Breast epithelium (tissue), 3 donors: ENCODE measurements at regions not wholly inside any gene's neighbourhood (a gene's known extent, or its start where the extent isn't known, plus 50 kb on each side); places are given as distances from the start of the nearest gene placed in this dataset.

Source experiments
- CTCF ChIP-seq, 3 donors: fragments of 450-650 bp; IDR thresholded peaks; one replicate each; pipeline ENCODE4 v1.5.1; 2016 to 2017; ENCODE audit warnings: antibody characterized with exemption in 3 of 3, mild to moderate bottlenecking in 3 of 3, moderate library complexity in 3 of 3
- POLR2A ChIP-seq: fragments of 450-650 bp; IDR thresholded peaks from one replicate; pipeline ENCODE4 v1.6.1; 2016; ENCODE audit warnings: antibody characterized with exemption, mild to moderate bottlenecking, moderate library complexity
- POLR2AphosphoS5 ChIP-seq, 3 donors: sonication (generic); formaldehyde crosslinking; IDR thresholded peaks; one replicate each; pipeline ENCODE4 v1.6.1; 2017; ENCODE audit warnings: antibody characterized with exemption in 3 of 3

DNA sequence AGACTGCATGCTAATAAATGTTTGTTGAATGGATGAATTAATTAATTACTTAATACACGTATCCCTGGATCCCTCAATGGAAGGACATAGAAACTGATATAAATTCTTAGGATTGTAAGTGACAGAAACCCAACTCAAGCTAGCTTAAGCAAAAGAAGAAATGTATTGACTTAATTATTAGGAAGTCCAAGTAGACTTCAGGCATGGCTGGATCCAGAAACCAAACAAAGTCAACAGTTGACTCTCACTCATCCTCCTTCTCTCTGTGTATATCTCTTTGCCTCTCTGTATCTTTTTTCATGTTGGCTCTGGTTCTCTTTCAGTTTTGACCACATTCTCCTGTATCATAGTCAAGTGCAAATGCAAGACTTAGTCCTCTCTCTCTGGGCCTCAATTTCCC lies 82.0 kb upstream of the CTNNBL1 start:
- TF ChIP-seq CTCF (IDR thresholded peaks at IDR 0.05) (no peak), POLR2A (no peak), POLR2AphosphoS5 (IDR thresholded peaks at IDR 0.05) (no peak)
